HEK293 (cell line): ENCODE measurements at regions not wholly inside any gene's neighbourhood (a gene's known extent, or its start where the extent isn't known, plus 50 kb on each side); places are given as distances from the start of the nearest gene placed in this dataset.
A peak's percentile ranks its signal among the peaks of the same experiment; 100 is the strongest.

ENCODE experiments used
- AEBP2 ChIP-seq: fragments of 450-650 bp; formaldehyde crosslinking; IDR thresholded peaks from 2 replicates; pipeline ENCODE4 v1.5.1; 2016; ENCODE audit warnings: missing biosample characterization, missing genetic modification characterization, borderline replicate concordance
- FEZF1 ChIP-seq: fragments of 450-650 bp; formaldehyde crosslinking; IDR thresholded peaks from 2 replicates; pipeline ENCODE4 v1.5.1; 2016; ENCODE audit warnings: missing biosample characterization, missing genetic modification characterization
- GFI1B ChIP-seq: fragments of 450-650 bp; formaldehyde crosslinking; IDR thresholded peaks from 2 replicates; pipeline ENCODE4 v1.5.1; 2016; ENCODE audit warnings: missing biosample characterization, missing genetic modification characterization
- GLIS2 ChIP-seq: fragments of 450-650 bp; formaldehyde crosslinking; IDR thresholded peaks from 2 replicates; pipeline ENCODE4 v1.5.1; 2016; ENCODE audit warnings: missing biosample characterization, missing genetic modification characterization
- INSM2 ChIP-seq: fragments of 450-650 bp; formaldehyde crosslinking; IDR thresholded peaks from 2 replicates; pipeline ENCODE4 v1.5.1; 2016; ENCODE audit warnings: missing biosample characterization, missing genetic modification characterization
- MZF1 ChIP-seq: fragments of 450-650 bp; formaldehyde crosslinking; IDR thresholded peaks from 2 replicates; pipeline ENCODE4 v1.5.1; 2017; ENCODE audit warnings: missing biosample characterization, missing genetic modification characterization, borderline replicate concordance
- PRDM4 ChIP-seq: fragments of 450-650 bp; formaldehyde crosslinking; IDR thresholded peaks from 2 replicates; pipeline ENCODE4 v1.5.1; 2017; ENCODE audit warnings: missing biosample characterization, missing genetic modification characterization
- TCF7L2 ChIP-seq: IDR thresholded peaks from 2 replicates; pipeline ENCODE4 v1.6.1; 2011; ENCODE audit warnings: low read depth, mild to moderate bottlenecking, inconsistent platforms, low read length, moderate library complexity, borderline replicate concordance
- ZBTB21 ChIP-seq: fragments of 450-650 bp; formaldehyde crosslinking; IDR thresholded peaks from 2 replicates; pipeline ENCODE4 v1.5.1; 2017; ENCODE audit warnings: missing biosample characterization, missing genetic modification characterization
- ZBTB8A ChIP-seq: fragments of 450-650 bp; formaldehyde crosslinking; IDR thresholded peaks from 2 replicates; pipeline ENCODE4 v1.5.1; 2016; ENCODE audit warnings: missing biosample characterization, missing genetic modification characterization
- ZNF121 ChIP-seq: fragments of 450-650 bp; formaldehyde crosslinking; IDR thresholded peaks from 2 replicates; pipeline ENCODE4 v1.5.1; 2016; ENCODE audit warnings: missing biosample characterization, missing genetic modification characterization
- ZNF2 ChIP-seq: fragments of 450-650 bp; formaldehyde crosslinking; IDR thresholded peaks from 2 replicates; pipeline ENCODE4 v1.5.1; 2016; ENCODE audit warnings: missing biosample characterization, missing genetic modification characterization
- ZNF221 ChIP-seq: fragments of 450-650 bp; formaldehyde crosslinking; IDR thresholded peaks from 2 replicates; pipeline ENCODE4 v1.5.1; 2017; ENCODE audit warnings: missing biosample characterization, missing genetic modification characterization, borderline replicate concordance
- ZNF280D ChIP-seq: fragments of 450-650 bp; formaldehyde crosslinking; IDR thresholded peaks from 2 replicates; pipeline ENCODE4 v1.5.1; 2016; ENCODE audit warnings: missing biosample characterization, missing genetic modification characterization
- ZNF302 ChIP-seq: fragments of 450-650 bp; formaldehyde crosslinking; IDR thresholded peaks from 2 replicates; pipeline ENCODE4 v1.5.1; 2016; ENCODE audit warnings: missing biosample characterization, missing genetic modification characterization, low read depth
- ZNF366 ChIP-seq: fragments of 450-650 bp; formaldehyde crosslinking; conservative IDR thresholded peaks from 2 replicates; pipeline ENCODE4 v1.5.1; 2016; ENCODE audit warnings: missing biosample characterization, missing genetic modification characterization
- ZNF391 ChIP-seq: fragments of 450-650 bp; formaldehyde crosslinking; IDR thresholded peaks from 2 replicates; pipeline ENCODE4 v1.5.1; 2016; ENCODE audit warnings: low read depth, missing biosample characterization, missing genetic modification characterization, borderline replicate concordance
- ZNF449 ChIP-seq: fragments of 450-650 bp; formaldehyde crosslinking; IDR thresholded peaks from 2 replicates; pipeline ENCODE4 v1.5.1; 2017; ENCODE audit warnings: missing biosample characterization, mild to moderate bottlenecking, missing genetic modification characterization, moderate library complexity
- ZNF692 ChIP-seq: fragments of 450-650 bp; formaldehyde crosslinking; IDR thresholded peaks from 2 replicates; pipeline ENCODE4 v1.5.1; 2016; ENCODE audit warnings: missing biosample characterization, missing genetic modification characterization
- ZNF777 ChIP-seq: fragments of 450-650 bp; formaldehyde crosslinking; IDR thresholded peaks from 2 replicates; pipeline ENCODE4 v1.5.1; 2017; ENCODE audit warnings: missing biosample characterization, missing genetic modification characterization, borderline replicate concordance
- ZNF792 ChIP-seq: fragments of 450-650 bp; formaldehyde crosslinking; IDR thresholded peaks from 2 replicates; pipeline ENCODE4 v1.5.1; 2016; ENCODE audit warnings: missing biosample characterization, missing genetic modification characterization
- TF ChIP-seq, protein P1 (sequence below): fragments of 450-650 bp; IDR thresholded peaks from 2 replicates; pipeline ENCODE4 v1.5.1; 2018; ENCODE audit warnings: missing biosample characterization, mild to moderate bottlenecking, missing genetic modification characterization
- TF ChIP-seq, protein P2 (sequence below): fragments of 450-650 bp; IDR thresholded peaks from 2 replicates; pipeline ENCODE4 v1.5.1; 2018; ENCODE audit warnings: missing biosample characterization, missing genetic modification characterization

GRCh38 chr6:113636357-113636824 is 220.8 kb upstream of the MARCKS start (continued):
- TF ChIP-seq PRDM4 (tag by site-specific recombination) (peak; percentile 49; the same call in 1 of the 2 replicates), GLIS2 (tag by site-specific recombination) (0 out of 2 replicates have a peak, but pooled peaks have one; percentile 26), ZNF121 (peak; percentile 88), INSM2 (tag by site-specific recombination) (peak; percentile 89), ZNF692 (tag by site-specific recombination) (peak; percentile 47), TCF7L2 (0 out of 2 replicates have a peak, but pooled peaks have one; percentile 54), ZNF777 (tag by site-specific recombination) (no peak), GFI1B (tag by site-specific recombination) (no peak), ZNF366 (tag by site-specific recombination) (0 out of 2 replicates have a peak, but pooled peaks have one; percentile 63), ZNF391 (peak; percentile 86; the same call in 1 of the 2 replicates), ZNF449 (tag by site-specific recombination) (peak; percentile 22; the same call in 1 of the 2 replicates), ZBTB21 (tag by site-specific recombination) (peak; percentile 63; the same call in 1 of the 2 replicates), ZNF280D (tag by site-specific recombination) (0 out of 2 replicates have a peak, but pooled peaks have one; percentile 19), ZNF792 (peak; percentile 93), ZBTB8A (tag by site-specific recombination) (no peak), ZNF2 (tag by site-specific recombination) (0 out of 2 replicates have a peak, but pooled peaks have one; percentile 30), MZF1 (peak; percentile 74; the same call in 1 of the 2 replicates), ZNF221 (no peak), FEZF1 (tag by site-specific recombination) (peak; percentile 93), AEBP2 (tag by site-specific recombination) (no peak), ZNF302 (tag by site-specific recombination) (no peak)
- TF ChIP-seq, protein P1, sequence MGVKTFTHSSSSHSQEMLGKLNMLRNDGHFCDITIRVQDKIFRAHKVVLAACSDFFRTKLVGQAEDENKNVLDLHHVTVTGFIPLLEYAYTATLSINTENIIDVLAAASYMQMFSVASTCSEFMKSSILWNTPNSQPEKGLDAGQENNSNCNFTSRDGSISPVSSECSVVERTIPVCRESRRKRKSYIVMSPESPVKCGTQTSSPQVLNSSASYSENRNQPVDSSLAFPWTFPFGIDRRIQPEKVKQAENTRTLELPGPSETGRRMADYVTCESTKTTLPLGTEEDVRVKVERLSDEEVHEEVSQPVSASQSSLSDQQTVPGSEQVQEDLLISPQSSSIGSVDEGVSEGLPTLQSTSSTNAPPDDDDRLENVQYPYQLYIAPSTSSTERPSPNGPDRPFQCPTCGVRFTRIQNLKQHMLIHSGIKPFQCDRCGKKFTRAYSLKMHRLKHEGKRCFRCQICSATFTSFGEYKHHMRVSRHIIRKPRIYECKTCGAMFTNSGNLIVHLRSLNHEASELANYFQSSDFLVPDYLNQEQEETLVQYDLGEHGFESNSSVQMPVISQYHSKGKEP: peak; percentile 55; the same call in 1 of the 2 replicates
- TF ChIP-seq, protein P2, sequence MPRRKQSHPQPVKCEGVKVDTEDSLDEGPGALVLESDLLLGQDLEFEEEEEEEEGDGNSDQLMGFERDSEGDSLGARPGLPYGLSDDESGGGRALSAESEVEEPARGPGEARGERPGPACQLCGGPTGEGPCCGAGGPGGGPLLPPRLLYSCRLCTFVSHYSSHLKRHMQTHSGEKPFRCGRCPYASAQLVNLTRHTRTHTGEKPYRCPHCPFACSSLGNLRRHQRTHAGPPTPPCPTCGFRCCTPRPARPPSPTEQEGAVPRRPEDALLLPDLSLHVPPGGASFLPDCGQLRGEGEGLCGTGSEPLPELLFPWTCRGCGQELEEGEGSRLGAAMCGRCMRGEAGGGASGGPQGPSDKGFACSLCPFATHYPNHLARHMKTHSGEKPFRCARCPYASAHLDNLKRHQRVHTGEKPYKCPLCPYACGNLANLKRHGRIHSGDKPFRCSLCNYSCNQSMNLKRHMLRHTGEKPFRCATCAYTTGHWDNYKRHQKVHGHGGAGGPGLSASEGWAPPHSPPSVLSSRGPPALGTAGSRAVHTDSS (tag by site-specific recombination): 0 out of 2 replicates have a peak, but pooled peaks have one; percentile 22
